Trophoblast cell (in vitro differentiated cells and primary cell): ENCODE measurements at regions not wholly inside any gene's neighbourhood (a gene's known extent, or its start where the extent isn't known, plus 50 kb on each side); places are given as distances from the start of the nearest gene placed in this dataset.

Source experiments
- DNase-seq, 2 donors: peaks; one replicate each; pipeline ENCODE4 v3.0.0-alpha.2; 2016
- H2AFZ ChIP-seq: 2 replicates; pipeline ENCODE4 v1.6.1; 2013; ENCODE audit warnings: low read length, moderate library complexity, mild to moderate bottlenecking; ENCODE audit not compliant: insufficient read depth, poor library complexity
- H2AK5ac ChIP-seq: 2 replicates; pipeline ENCODE4 v1.6.1; 2013; ENCODE audit warnings: mild to moderate bottlenecking, low read length
- H2BK120ac ChIP-seq: 2 replicates; pipeline ENCODE4 v1.6.1; 2013; ENCODE audit warnings: low read length, mild to moderate bottlenecking, moderate library complexity; ENCODE audit not compliant: insufficient read depth, poor library complexity
- H2BK12ac ChIP-seq: 2 replicates; pipeline ENCODE4 v1.6.1; 2013; ENCODE audit warnings: mild to moderate bottlenecking, low read length, moderate library complexity
- H2BK5ac ChIP-seq: 2 replicates; pipeline ENCODE4 v1.6.1; 2013; ENCODE audit warnings: low read length, low read depth, moderate library complexity, mild to moderate bottlenecking; ENCODE audit not compliant: poor library complexity
- H3K14ac ChIP-seq: 2 replicates; pipeline ENCODE4 v1.6.1; 2013; ENCODE audit warnings: mild to moderate bottlenecking, low read length
- H3K18ac ChIP-seq: 2 replicates; pipeline ENCODE4 v1.6.1; 2013; ENCODE audit warnings: mild to moderate bottlenecking, low read length
- H3K23ac ChIP-seq: 2 replicates; pipeline ENCODE4 v1.6.1; 2013; ENCODE audit warnings: low read length
- H3K27ac ChIP-seq: 2 replicates; pipeline ENCODE4 v1.5.1; 2013; ENCODE audit warnings: low read depth, mild to moderate bottlenecking, inconsistent platforms, low read length, moderate library complexity
- H3K27me3 ChIP-seq: 2 replicates; pipeline ENCODE4 v1.6.1; 2013; ENCODE audit warnings: inconsistent platforms, mild to moderate bottlenecking, low read length, moderate library complexity; ENCODE audit not compliant: insufficient read depth
- H3K36me3 ChIP-seq, 2 experiments: 1 replicate in 1 of 2; 2 replicates in 1 of 2; pipeline ENCODE4 v1.6.1; 2013; ENCODE audit warnings: low read length in 2 of 2, mild to moderate bottlenecking in 2 of 2, moderate library complexity in 1 of 2; ENCODE audit not compliant: insufficient read depth in 2 of 2, control insufficient read depth in 1 of 2
- H3K4ac ChIP-seq: 2 replicates; pipeline ENCODE4 v1.6.1; 2013; ENCODE audit warnings: low read depth, mild to moderate bottlenecking, low read length, moderate library complexity
- H3K4me1 ChIP-seq, 2 experiments: 1 replicate in 1 of 2; 2 replicates in 1 of 2; pipeline ENCODE4 v1.6.1; 2013; ENCODE audit warnings: low read length in 2 of 2, mild to moderate bottlenecking in 2 of 2, moderate library complexity in 1 of 2; ENCODE audit not compliant: insufficient read depth in 2 of 2, control insufficient read depth in 1 of 2
- H3K4me2 ChIP-seq: 2 replicates; pipeline ENCODE4 v1.6.1; 2013; ENCODE audit warnings: inconsistent platforms, mild to moderate bottlenecking, low read length, moderate library complexity
- H3K4me3 ChIP-seq: 2 replicates; pipeline ENCODE4 v1.5.1; 2013; ENCODE audit warnings: mild to moderate bottlenecking, low read depth, low read length, inconsistent platforms
- H3K79me1 ChIP-seq: one replicate; pipeline ENCODE4 v1.6.1; 2013; ENCODE audit warnings: low read length
- H3K79me2 ChIP-seq: 2 replicates; pipeline ENCODE4 v1.6.1; 2013; ENCODE audit warnings: low read length, mild to moderate bottlenecking; ENCODE audit not compliant: control insufficient read depth, insufficient read depth, poor library complexity
- H3K9ac ChIP-seq: 2 replicates; pipeline ENCODE4 v1.6.1; 2013; ENCODE audit warnings: mild to moderate bottlenecking, low read length
- H3K9me3 ChIP-seq: 2 replicates; pipeline ENCODE4 v1.6.1; 2013; ENCODE audit warnings: low read depth, mild to moderate bottlenecking, control low read depth, inconsistent platforms, low read length; ENCODE audit not compliant: insufficient read depth
- H4K12ac ChIP-seq: 2 replicates; pipeline ENCODE4 v1.6.1; 2013; ENCODE audit warnings: low read depth, mild to moderate bottlenecking, low read length, moderate library complexity
- H4K8ac ChIP-seq: 2 replicates; pipeline ENCODE4 v1.6.1; 2013; ENCODE audit warnings: low read depth, mild to moderate bottlenecking, low read length, moderate library complexity
- H4K91ac ChIP-seq: one replicate; pipeline ENCODE4 v1.6.1; 2013; ENCODE audit warnings: low read depth, mild to moderate bottlenecking, low read length, moderate library complexity
- WGBS: extraction: QIAGEN DNeasy Blood & Tissue Kit; methylation state at CpG from one replicate; pipeline ENCODE4 v1.1.7; 2013; ENCODE audit warnings: missing lambda C conversion rate; ENCODE audit not compliant: insufficient read length, insufficient coverage; ENCODE audit errors: extremely low coverage; 5-methylcytosine and 5-hydroxymethylcytosine counted together

DNA sequence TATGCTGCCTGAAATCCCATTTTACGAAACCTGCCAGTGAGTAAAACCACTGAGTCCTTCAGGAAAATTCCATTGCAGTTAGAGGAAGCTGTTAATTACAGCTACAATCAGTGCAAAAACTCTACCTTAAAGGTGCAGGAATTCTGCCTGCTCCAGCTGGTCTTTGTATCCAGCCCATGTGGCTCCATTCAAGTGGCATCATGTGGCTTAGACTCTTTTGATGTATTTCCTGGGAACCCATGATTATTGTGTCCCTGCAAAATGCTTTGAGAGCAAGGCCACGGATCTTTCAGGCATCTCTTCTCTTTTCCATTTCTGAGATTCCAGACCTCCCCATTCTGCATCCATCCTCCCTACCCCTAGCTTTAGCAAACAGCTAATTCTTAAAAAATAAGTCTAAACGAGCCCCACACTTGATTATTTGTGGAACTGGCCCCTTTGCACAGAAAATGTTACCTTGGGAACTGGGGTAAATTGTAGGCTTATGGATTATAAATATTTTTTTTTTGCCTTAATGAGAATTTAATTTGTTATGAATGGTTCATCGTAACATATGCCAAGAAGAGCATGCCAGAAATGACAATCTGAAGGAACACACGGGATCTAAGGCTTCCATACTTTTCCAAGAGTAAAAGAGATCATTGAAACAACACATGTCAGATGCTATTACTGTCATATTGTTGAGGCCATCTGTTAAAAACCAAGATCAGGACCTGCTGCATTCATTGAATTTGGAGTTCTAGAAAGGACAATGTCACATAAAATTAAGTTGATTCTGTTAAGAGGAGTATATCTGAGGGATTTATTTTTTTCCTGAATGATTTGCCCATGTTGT lies 144.6 kb downstream of the TPH2 start:
- Histone ChIP-seq H3K79me2 (no peaks in the 10 kb centered on the region), H3K27ac (no peak overlapping the region), H3K4me2 (no peak overlapping the region), H3K9me3 (no peaks in the 10 kb centered on the region), H3K27me3 (no peaks in the 10 kb centered on the region), H2AFZ (no peak overlapping the region), H3K4me3 (no peak overlapping the region), H4K12ac (no peak overlapping the region), H3K14ac (no peak overlapping the region), H2BK5ac (no peak overlapping the region), H2BK12ac (no peak overlapping the region), H3K36me3 (no peaks in the 10 kb centered on the region), H4K8ac (no peak overlapping the region), H3K4ac (no peak overlapping the region), H3K4me1 (no peaks in the 10 kb centered on the region), H2AK5ac (no peak overlapping the region), H3K23ac (no peak overlapping the region), H2BK120ac (no peak overlapping the region), H3K18ac (no peak overlapping the region), H4K91ac (no peak overlapping the region), H3K79me1 (no peaks in the 10 kb centered on the region), H3K9ac (no peak overlapping the region)
- no peak for DNase-seq
- no CpG with 5 or more reads among the region's 5 CpGs for WGBS

DNA sequence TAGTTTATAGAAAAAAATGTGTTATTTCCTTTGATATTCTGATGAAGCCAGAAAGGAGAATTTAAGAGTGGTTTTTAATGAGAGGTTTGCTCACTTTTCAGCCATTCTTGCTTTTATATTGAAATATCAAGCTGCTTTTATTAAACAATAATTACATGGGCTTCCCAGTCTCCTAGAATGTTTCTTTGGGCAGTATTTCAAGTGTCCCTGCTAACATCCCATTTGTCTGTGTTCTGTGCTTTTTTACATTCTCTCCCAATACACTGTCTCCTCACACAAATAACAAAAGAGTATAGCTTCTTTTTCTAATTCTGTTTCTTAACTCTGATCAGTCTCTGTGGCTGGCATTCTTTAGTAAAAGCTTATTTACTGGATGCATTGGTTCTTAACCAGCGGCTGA lies 145.4 kb downstream of the TPH2 start:
- no CpG with 5 or more reads among the region's 1 CpG for WGBS
- Histone ChIP-seq H3K79me1 (no peaks in the 10 kb centered on the region), H4K12ac (no peak overlapping the region), H3K4me3 (no peak overlapping the region), H2BK12ac (no peak overlapping the region), H3K4me2 (no peak overlapping the region), H3K9ac (no peak overlapping the region), H3K9me3 (no peaks in the 10 kb centered on the region), H2BK120ac (no peak overlapping the region), H3K23ac (no peak overlapping the region), H3K27me3 (no peaks in the 10 kb centered on the region), H2AK5ac (no peak overlapping the region), H3K4me1 (no peaks in the 10 kb centered on the region), H3K27ac (no peak overlapping the region), H2AFZ (no peak overlapping the region), H3K18ac (no peak overlapping the region), H3K36me3 (no peaks in the 10 kb centered on the region), H3K4ac (no peak overlapping the region), H4K91ac (no peak overlapping the region), H3K79me2 (no peaks in the 10 kb centered on the region), H2BK5ac (no peak overlapping the region), H4K8ac (no peak overlapping the region), H3K14ac (no peak overlapping the region)
- DNase-seq = no peak

DNA sequence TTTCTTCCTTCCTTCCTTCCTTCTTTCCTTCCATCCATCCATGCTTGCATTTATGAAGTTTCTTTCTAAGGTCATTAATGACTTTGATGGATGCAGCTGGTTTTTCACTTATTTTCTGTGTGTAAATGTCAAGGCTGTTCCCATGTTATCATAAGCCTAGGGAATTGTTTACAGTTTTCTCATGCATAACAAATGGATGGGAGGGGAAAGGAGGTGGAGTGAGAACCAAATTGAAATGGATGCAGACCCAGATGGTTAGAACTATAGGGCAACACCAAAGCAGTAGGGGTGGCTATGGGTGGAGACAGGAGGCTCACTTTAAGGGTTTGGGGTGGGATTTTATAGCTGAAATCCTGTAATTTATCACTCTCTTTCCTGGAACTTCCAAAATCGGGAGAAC lies 146.2 kb downstream of the TPH2 start:
- H3K9ac ChIP-seq = no peak overlapping the region
- H3K79me1 ChIP-seq = no peaks in the 10 kb centered on the region
- no peak overlapping the region for H2BK12ac ChIP-seq

DNA sequence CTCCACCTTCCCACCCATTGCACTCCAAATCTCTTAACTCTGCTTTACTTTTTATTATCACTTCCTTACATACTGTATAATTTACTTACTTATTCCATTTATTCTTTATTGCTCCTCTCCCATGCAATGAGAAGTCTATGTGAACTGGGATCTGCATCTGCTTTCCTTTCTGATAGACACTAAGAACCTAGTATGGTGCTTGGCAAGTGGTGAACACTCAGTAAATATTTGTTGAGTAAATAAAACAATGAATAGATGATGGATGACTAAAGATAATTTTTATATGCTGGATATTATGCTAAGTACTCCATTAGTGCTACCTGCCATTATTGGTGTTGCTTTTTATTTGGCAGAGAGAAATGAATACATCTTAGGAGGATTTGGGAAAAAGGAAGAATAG lies 151.0 kb downstream of the TPH2 start:
- Histone ChIP-seq H3K4me2 (no peak overlapping the region), H3K9ac (no peak overlapping the region), H3K36me3 (no peaks in the 10 kb centered on the region), H2BK12ac (no peak overlapping the region), H3K23ac (no peak overlapping the region), H3K79me2 (no peaks in the 10 kb centered on the region), H2AFZ (no peak overlapping the region), H3K27ac (no peak overlapping the region), H2AK5ac (no peak overlapping the region), H3K4ac (no peak overlapping the region), H3K27me3 (no peaks in the 10 kb centered on the region), H3K79me1 (no peaks in the 10 kb centered on the region), H3K9me3 (no peaks in the 10 kb centered on the region), H4K12ac (no peak overlapping the region), H3K18ac (no peak overlapping the region), H3K4me3 (no peak overlapping the region), H2BK5ac (no peak overlapping the region), H4K91ac (no peak overlapping the region), H3K14ac (no peak overlapping the region), H4K8ac (no peak overlapping the region), H2BK120ac (no peak overlapping the region), H3K4me1 (no peaks in the 10 kb centered on the region)
- DNase-seq = no peak

More for the DNA sequence above, 146.2 kb downstream of the TPH2 start:
- H3K9me3 ChIP-seq = no peaks in the 10 kb centered on the region
- no peak overlapping the region for H4K8ac ChIP-seq
- H3K4me3 ChIP-seq = no peak overlapping the region
- H3K79me2 ChIP-seq = no peaks in the 10 kb centered on the region
- H2BK120ac ChIP-seq = no peak overlapping the region
- no peak overlapping the region for H2BK5ac ChIP-seq
- no peak overlapping the region for H3K27ac ChIP-seq
- H3K23ac ChIP-seq = no peak overlapping the region
- no peak overlapping the region for H4K91ac ChIP-seq
- H3K4me2 ChIP-seq = no peak overlapping the region
- no peak overlapping the region for H3K18ac ChIP-seq
- no peaks in the 10 kb centered on the region for H3K4me1 ChIP-seq
- no peak for DNase-seq
- no peak overlapping the region for H3K4ac ChIP-seq
- H4K12ac ChIP-seq = no peak overlapping the region
- H2AFZ ChIP-seq = no peak overlapping the region
- no peaks in the 10 kb centered on the region for H3K36me3 ChIP-seq
- no CpG with 5 or more reads among the region's 1 CpG for WGBS
- H2AK5ac ChIP-seq = no peak overlapping the region
- no peaks in the 10 kb centered on the region for H3K27me3 ChIP-seq
- no peak overlapping the region for H3K14ac ChIP-seq
